Hepatocyte (in vitro differentiated cells): ENCODE measurements at regions not wholly inside any gene's neighbourhood (a gene's known extent, or its start where the extent isn't known, plus 50 kb on each side); places are given as distances from the start of the nearest gene placed in this dataset.

ENCODE experiments used
- EZH2 ChIP-seq: fragments of 200-600 bp; sonication (generic); IDR thresholded peaks from 2 replicates; pipeline ENCODE4 v1.6.1; 2016; ENCODE audit warnings: antibody characterized with exemption, mild to moderate bottlenecking, borderline replicate concordance
- TF ChIP-seq, protein P1 (sequence below): fragments of 200-600 bp; sonication (generic); IDR thresholded peaks from 2 replicates; pipeline ENCODE4 v1.5.1; 2016; ENCODE audit warnings: antibody characterized with exemption, mild to moderate bottlenecking; ENCODE audit not compliant: poor library complexity

DNA sequence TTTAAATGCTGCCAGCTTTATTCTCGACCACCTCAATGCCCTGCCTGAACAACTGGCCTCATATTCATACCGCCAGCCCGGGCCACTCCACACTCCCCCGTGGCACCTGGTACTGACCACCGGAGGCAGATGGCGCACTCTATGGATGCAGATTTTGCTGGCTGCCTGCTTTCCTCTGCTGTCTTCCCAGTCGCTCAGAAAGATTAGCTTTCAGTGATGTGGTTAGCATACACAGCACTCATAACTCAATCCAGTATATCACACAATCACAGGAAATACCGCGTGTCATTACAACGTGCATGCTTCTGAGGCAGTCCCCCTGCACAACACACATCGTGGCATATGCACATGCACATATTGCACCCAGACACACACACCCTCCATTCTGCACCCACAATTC is 147.2 kb upstream of the BCOR start:
- TF ChIP-seq EZH2: no peak
- TF ChIP-seq, protein P1, sequence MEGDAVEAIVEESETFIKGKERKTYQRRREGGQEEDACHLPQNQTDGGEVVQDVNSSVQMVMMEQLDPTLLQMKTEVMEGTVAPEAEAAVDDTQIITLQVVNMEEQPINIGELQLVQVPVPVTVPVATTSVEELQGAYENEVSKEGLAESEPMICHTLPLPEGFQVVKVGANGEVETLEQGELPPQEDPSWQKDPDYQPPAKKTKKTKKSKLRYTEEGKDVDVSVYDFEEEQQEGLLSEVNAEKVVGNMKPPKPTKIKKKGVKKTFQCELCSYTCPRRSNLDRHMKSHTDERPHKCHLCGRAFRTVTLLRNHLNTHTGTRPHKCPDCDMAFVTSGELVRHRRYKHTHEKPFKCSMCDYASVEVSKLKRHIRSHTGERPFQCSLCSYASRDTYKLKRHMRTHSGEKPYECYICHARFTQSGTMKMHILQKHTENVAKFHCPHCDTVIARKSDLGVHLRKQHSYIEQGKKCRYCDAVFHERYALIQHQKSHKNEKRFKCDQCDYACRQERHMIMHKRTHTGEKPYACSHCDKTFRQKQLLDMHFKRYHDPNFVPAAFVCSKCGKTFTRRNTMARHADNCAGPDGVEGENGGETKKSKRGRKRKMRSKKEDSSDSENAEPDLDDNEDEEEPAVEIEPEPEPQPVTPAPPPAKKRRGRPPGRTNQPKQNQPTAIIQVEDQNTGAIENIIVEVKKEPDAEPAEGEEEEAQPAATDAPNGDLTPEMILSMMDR: no peak
